ENCODE measurements at regions not wholly inside any gene's neighbourhood (a gene's known extent, or its start where the extent isn't known, plus 50 kb on each side); places are given as distances from the start of the nearest gene placed in this dataset.

DNA sequence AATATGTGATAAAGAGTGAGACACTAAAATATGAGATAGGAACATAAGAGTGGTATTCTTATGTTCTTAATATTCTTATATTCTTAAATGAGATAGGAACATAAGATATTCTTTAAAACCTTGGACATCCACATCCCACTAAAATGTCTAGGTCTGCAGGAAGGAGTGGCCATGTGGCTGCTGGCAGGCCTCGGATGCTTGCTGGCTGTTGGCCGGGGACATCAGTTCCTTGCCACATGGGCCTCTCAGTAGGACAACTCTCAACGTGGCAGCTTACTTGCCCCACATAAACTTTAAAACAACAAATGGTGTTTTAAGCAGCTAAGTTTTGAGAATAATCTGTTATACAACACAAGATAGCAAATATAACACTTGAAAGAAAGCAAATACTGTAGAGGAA, 240.1 kb downstream of the CASP12 start:
- TF ChIP-seq EZH2phosphoT487 (IDR thresholded peaks at IDR 0.05; ENCODE audit: low read length) (no peak), EZH2 (optimal IDR thresholded peaks at IDR 0.05; ENCODE audit: low read depth, low read length) (no peak)
- TF ChIP-seq, protein P1, sequence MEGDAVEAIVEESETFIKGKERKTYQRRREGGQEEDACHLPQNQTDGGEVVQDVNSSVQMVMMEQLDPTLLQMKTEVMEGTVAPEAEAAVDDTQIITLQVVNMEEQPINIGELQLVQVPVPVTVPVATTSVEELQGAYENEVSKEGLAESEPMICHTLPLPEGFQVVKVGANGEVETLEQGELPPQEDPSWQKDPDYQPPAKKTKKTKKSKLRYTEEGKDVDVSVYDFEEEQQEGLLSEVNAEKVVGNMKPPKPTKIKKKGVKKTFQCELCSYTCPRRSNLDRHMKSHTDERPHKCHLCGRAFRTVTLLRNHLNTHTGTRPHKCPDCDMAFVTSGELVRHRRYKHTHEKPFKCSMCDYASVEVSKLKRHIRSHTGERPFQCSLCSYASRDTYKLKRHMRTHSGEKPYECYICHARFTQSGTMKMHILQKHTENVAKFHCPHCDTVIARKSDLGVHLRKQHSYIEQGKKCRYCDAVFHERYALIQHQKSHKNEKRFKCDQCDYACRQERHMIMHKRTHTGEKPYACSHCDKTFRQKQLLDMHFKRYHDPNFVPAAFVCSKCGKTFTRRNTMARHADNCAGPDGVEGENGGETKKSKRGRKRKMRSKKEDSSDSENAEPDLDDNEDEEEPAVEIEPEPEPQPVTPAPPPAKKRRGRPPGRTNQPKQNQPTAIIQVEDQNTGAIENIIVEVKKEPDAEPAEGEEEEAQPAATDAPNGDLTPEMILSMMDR (IDR thresholded peaks at IDR 0.05; ENCODE audit: low read length), result no peak
